Endothelial cell of umbilical vein (primary cell): ENCODE measurements at regions not wholly inside any gene's neighbourhood (a gene's known extent, or its start where the extent isn't known, plus 50 kb on each side); places are given as distances from the start of the nearest gene placed in this dataset.

Experiments used
- EZH2 ChIP-seq: IDR thresholded peaks from 2 replicates; pipeline ENCODE4 v1.6.1; 2012; ENCODE audit warnings: borderline replicate concordance, low read depth, mild to moderate bottlenecking, moderate library complexity, low read length, inconsistent platforms; ENCODE audit not compliant: severe bottlenecking
- POLR2AphosphoS5 ChIP-seq: IDR thresholded peaks from 2 replicates; pipeline ENCODE4 v1.6.1; 2012; ENCODE audit warnings: low read depth, mild to moderate bottlenecking, control low read depth, low read length, moderate library complexity; ENCODE audit not compliant: insufficient read depth
- TF ChIP-seq, protein P1 (sequence below), 2 donors: IDR thresholded peaks; 1 replicate in 1 of 2; 2 replicates in 1 of 2; pipeline ENCODE4 v1.5.1; 2011; ENCODE audit warnings: low read length in 2 of 2, mild to moderate bottlenecking in 2 of 2, moderate library complexity in 2 of 2, control low read depth in 1 of 2, inconsistent platforms in 1 of 2, low read depth in 1 of 2; ENCODE audit not compliant: insufficient read depth in 1 of 2; ENCODE audit errors: extremely low read depth in 1 of 2

- TF ChIP-seq, protein P1, sequence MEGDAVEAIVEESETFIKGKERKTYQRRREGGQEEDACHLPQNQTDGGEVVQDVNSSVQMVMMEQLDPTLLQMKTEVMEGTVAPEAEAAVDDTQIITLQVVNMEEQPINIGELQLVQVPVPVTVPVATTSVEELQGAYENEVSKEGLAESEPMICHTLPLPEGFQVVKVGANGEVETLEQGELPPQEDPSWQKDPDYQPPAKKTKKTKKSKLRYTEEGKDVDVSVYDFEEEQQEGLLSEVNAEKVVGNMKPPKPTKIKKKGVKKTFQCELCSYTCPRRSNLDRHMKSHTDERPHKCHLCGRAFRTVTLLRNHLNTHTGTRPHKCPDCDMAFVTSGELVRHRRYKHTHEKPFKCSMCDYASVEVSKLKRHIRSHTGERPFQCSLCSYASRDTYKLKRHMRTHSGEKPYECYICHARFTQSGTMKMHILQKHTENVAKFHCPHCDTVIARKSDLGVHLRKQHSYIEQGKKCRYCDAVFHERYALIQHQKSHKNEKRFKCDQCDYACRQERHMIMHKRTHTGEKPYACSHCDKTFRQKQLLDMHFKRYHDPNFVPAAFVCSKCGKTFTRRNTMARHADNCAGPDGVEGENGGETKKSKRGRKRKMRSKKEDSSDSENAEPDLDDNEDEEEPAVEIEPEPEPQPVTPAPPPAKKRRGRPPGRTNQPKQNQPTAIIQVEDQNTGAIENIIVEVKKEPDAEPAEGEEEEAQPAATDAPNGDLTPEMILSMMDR (IDR thresholded peaks at IDR 0.05; ENCODE audit: extremely low read depth in 1 of 2, insufficient read depth in 1 of 2, low read depth in 1 of 2, low read length in 2 of 2), result no peak
- no peak for TF ChIP-seq EZH2
- no peak for TF ChIP-seq POLR2AphosphoS5
These were observed 503.3 kb downstream of the PRR16 start for GRCh38 chr5:120967366-120967765.
